Heart left ventricle (tissue), 13 donors: ENCODE measurements at regions not wholly inside any gene's neighbourhood (a gene's known extent, or its start where the extent isn't known, plus 50 kb on each side); places are given as distances from the start of the nearest gene placed in this dataset.

ENCODE experiments used
- CTCF ChIP-seq, 12 donors: fragments of 200-600 bp; sonication (generic) in 4 of 12; IDR thresholded peaks; one replicate each; pipeline versions ENCODE4 v1.5.0 to v1.8.0; 2018 to 2022; ENCODE audit warnings: antibody characterized with exemption in 12 of 12, mild to moderate bottlenecking in 5 of 12
- POLR2A ChIP-seq, 2 donors: fragments of 450-650 bp; IDR thresholded peaks; one replicate each; pipeline ENCODE4 v1.6.1; 2017; ENCODE audit warnings: antibody characterized with exemption in 2 of 2, mild to moderate bottlenecking in 2 of 2, moderate library complexity in 2 of 2
- donor health status: ischemic (EF 13 %, LVEDD 7.1; RV severe dilation, severe dysfunction).
- donor health status: DM: no; HTN: yes; CAD: no.
- donor health status: DM: no; HTN: no; CAD: no.
- donor health status: ischemic (EF 25% LVEDD 6.9; RV normal size, moderate dysfunction).
- donor health status: ischemic (EF 25% LVEDD 5.7; RV mildly dilated, moderate dysfunction).
- donor health status: ischemic (EF 35%, LVEDD 5.7; RV mildly dilated, moderate dysfunction).
- donor health status: nonischemic (EF 11% LVEDD 7.7; RV severe dilation, severe dysfunction).
- donor health status: DM: yes; HTN: yes; CAD: no.
- donor health status: PGD.
- donor health status: ischemic (EF 29% LVEDD 5.4; RV normal size, mild dysfunction).
- donor health status: nonischemic (EF 23%, LVEDD 6.1; RV moderate dilation, normal function).

- TF ChIP-seq CTCF (IDR thresholded peaks at IDR 0.05): no peak
- TF ChIP-seq POLR2A (IDR thresholded peaks at IDR 0.05): no peak
These were observed 199.6 kb downstream of the HRH4 start for GRCh38 chr18:24659827-24660720.
